ENCODE measurements at regions not wholly inside any gene's neighbourhood (a gene's known extent, or its start where the extent isn't known, plus 50 kb on each side); places are given as distances from the start of the nearest gene placed in this dataset.
"Not testable (repeated sequence)": the region's sequence is repeated elsewhere in the genome, so short reads cannot be mapped to it uniquely, and the experiment has no call there.

DNA sequence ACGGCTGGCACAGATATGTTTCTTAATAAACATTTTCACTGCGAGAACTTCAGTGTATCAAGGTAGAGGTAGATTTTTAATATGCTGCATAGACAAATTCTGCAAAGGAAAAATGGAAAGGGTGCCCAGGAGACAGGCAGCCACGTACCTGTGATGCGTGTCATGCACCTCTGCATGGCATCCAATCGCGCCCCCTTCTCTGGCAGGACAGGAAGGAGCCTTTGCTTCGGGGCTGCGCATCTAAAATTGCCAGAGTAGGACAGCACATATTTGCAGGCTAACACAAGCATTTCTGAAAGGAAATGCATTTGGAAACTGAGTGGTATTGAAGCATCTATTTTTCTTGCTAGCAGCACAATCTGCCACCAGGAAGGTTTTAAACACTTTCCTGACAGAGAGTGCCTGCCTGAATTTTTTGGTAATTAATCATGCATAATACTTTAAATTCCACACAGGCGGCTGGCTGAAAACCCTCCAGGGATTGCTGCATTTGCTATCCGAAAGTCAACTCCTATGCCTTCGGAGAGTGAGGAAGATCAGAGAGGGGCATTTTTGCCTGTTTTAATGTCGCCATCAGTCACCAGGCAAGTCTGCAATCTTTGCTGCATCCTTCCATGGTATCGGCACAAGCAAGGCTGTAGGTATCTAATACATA is 165.1 kb upstream of the ATP10A start:
- in situ Hi-C loops (cut with HindIII; ENCODE audit: low pct_unique_long_range_greater_than_20kb, low sequenced_read_pairs), result no loop called here
- TF ChIP-seq JUND (IDR thresholded peaks at IDR 0.05; ENCODE audit: low read depth), result no peak
- DNase-seq (ENCODE audit: low read depth in 1 of 2, low spot score in 1 of 2), result no peak

DNA sequence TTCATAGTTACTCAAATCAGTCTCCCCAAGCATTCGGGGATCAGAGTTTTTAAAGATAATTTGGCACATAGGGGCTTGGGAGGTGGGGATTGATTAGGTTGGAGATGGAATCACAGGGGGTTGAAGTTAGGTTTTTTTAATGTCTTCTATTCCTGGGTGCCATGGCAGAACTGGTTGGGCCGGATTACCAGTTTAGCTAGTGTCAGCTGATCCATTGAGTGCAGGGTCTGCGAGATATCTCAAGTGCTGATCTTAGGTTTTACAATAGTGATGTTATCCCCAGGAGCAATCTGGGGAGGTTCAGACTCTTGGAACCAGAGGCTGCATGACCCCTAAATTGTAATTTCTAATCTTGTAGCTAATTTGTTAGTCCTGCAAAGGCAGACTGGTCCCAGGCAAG is 163.5 kb upstream of the ATP10A start:
- DNase-seq (ENCODE audit: low read depth in 1 of 2, low spot score in 1 of 2); in situ Hi-C loops (cut with HindIII; ENCODE audit: low pct_unique_long_range_greater_than_20kb, low sequenced_read_pairs): not testable (repeated sequence)

DNA sequence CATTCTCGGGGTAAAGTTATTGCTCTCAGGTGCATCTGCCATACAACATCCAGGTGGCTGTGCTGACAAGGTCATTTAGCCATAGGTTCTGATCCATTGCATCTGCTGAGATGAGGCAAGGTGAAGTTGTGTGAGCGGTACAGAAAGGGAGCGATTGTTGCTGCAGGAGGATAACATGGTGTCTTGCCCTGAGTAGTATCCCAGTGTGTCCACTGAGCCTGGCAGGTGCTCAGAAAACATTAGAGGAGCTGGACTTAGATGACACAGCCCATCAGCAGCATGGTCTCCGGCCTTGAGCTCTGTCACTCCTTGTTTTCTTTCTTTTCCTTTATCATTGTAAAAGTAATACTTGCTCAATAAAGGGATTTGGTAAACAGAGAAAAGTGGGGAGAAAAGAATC is 161.1 kb upstream of the ATP10A start:
- TF ChIP-seq JUND (IDR thresholded peaks at IDR 0.05; ENCODE audit: low read depth), result no peak
- no peak for DNase-seq (ENCODE audit: low read depth in 1 of 2, low spot score in 1 of 2)
- in situ Hi-C loops (cut with HindIII; ENCODE audit: low pct_unique_long_range_greater_than_20kb, low sequenced_read_pairs), result no loop called here

DNA sequence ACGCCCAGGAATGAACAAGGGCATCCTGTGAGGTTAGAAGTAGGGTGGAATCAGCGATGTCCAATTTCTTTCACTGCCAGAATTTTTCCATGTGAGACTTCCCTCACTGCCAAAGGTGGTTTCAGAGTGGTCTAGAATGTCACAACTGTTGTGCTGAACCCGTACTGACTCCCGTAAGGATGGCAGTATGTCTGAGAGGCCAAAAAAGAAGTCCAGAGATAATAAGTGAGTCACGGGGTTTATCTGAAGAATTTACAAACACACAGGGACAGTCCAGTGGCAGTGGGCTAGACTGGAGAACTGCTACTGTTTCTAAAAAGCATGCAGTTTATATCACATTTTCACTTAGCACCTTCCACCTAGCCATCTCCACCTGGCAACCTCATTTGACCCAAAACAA is 160.6 kb upstream of the ATP10A start:
- no peak for TF ChIP-seq JUND (IDR thresholded peaks at IDR 0.05; ENCODE audit: low read depth)
- no peak for DNase-seq (ENCODE audit: low read depth in 1 of 2, low spot score in 1 of 2)
- in situ Hi-C loops (cut with HindIII; ENCODE audit: low pct_unique_long_range_greater_than_20kb, low sequenced_read_pairs), result no loop called here

DNA sequence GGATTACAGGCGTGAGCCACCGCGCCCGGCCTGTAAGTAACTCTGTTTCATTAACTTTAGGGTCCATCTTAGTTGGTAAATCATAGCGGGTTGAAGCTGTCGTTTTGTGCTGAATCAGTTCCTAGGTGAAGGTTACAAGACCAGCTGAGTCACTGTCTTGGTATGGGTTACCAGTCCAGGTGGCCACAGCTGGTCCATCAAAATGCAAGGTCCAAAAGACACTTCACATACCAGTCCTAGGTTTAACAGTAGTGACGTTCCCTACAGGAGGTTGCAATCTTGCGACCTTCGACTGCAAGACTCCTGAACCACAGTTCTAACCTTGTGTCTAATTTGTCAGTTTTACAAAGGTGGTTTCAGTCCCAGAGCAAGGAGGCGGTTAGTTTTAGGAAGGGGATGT is 160.1 kb upstream of the ATP10A start:
- DNase-seq (ENCODE audit: low read depth in 1 of 2, low spot score in 1 of 2), result no peak
- in situ Hi-C loops (cut with HindIII; ENCODE audit: low pct_unique_long_range_greater_than_20kb, low sequenced_read_pairs), result no loop called here
- TF ChIP-seq JUND (IDR thresholded peaks at IDR 0.05; ENCODE audit: low read depth), result no peak

DNA sequence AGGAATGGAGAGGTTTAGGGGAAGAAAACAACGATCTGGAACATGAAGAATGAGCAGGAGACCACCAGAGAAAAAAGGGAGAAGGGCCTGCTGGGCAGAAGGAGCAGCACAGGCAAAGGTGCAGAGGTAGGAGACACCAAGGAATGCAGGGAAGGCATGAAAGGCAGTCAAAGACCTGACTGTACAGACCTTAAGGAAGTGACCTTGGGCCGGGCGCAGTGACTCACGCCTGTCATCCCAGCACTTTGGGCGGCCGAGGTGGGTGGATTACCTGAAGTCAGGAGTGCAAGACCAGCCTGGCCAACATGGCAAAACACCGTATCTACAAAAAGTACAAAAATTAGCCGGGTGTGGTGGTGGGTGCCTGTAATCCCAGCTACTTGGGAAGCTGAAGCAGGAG is 157.7 kb upstream of the ATP10A start:
- no peak for DNase-seq (ENCODE audit: low read depth in 1 of 2, low spot score in 1 of 2)
- no peak for TF ChIP-seq JUND (IDR thresholded peaks at IDR 0.05; ENCODE audit: low read depth)
- in situ Hi-C loops (cut with HindIII; ENCODE audit: low pct_unique_long_range_greater_than_20kb, low sequenced_read_pairs), result no loop called here

DNA sequence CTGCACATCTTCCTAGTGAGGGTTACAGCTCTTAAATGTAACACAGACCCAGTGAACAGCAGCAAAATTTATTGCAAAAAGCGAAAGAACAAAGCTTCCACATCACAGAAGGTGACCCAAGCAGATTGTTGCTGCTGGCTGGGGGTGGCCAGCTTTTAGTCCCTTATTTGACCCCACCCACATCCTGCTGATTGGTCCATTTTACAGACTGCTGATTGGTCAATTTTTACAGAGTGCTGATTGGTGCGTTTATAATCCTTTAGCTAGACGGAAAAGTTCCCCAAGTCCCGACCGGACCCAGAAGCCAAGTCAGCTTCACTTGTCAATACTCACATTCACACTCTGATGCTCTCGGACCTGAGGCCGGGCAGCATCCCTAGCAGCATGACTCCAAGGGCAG is 154.5 kb upstream of the ATP10A start:
- no peak for DNase-seq (ENCODE audit: low read depth in 1 of 2, low spot score in 1 of 2)
- in situ Hi-C loops (cut with HindIII; ENCODE audit: low pct_unique_long_range_greater_than_20kb, low sequenced_read_pairs), result no loop called here
- no peak for TF ChIP-seq JUND (IDR thresholded peaks at IDR 0.05; ENCODE audit: low read depth)

DNA sequence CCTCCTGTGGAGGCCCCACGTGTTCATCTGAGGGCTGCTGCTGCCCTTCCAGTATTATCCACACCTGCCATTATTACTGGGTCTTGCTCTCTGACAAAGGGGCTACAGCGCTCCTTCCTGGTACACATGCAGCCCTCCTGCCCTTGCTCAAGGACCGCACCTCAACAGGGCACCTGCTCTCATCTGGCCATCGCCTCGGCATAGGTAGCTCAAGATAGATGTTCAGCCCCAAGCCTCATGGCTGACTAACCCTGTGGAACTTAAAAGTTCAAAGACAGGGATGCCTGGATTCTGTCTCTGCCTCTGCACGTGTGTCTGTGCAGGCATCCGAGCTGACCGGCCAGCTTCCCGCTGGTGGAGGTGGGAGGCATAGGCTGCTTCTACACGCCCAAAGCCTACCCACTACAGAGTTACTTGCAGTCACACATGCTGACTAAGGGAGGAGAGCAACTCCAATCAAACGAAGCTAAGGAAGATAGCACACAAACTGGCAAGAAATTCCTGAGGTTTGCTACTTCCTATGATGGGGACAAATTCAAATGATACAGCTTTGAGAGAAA is 152.5 kb upstream of the ATP10A start:
- TF ChIP-seq JUND (IDR thresholded peaks at IDR 0.05; ENCODE audit: low read depth), result no peak
- in situ Hi-C loops (cut with HindIII; ENCODE audit: low pct_unique_long_range_greater_than_20kb, low sequenced_read_pairs), result no loop called here

DNA sequence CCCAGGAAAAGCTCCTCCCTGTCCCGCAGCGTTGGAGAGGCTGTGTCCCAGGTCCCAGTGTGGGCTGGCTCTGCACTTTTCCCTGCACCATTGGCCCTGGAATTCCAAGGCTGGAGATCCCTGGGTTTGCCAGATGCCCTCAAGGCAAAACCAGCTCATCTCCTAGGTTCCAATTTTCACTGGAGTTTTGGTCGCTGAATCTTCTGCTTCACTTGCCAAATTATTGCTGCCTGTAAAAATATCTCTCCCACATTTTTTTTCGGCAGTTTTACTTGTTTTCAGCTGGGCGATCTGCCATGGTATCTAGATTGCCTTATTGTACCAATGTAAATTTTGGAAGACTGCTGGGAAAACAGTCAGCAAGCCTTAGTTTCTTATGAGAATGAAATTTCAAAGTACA is 150.9 kb upstream of the ATP10A start:
- DNase-seq (ENCODE audit: low read depth in 1 of 2, low spot score in 1 of 2), result peak in 1 of 2 experiments; percentile 41
- in situ Hi-C loops (cut with HindIII; ENCODE audit: low pct_unique_long_range_greater_than_20kb, low sequenced_read_pairs), result no loop called here
- no peak for TF ChIP-seq JUND (IDR thresholded peaks at IDR 0.05; ENCODE audit: low read depth)

More for the DNA sequence above, 152.5 kb upstream of the ATP10A start:
- no peak for DNase-seq (ENCODE audit: low read depth in 1 of 2, low spot score in 1 of 2)

DNA sequence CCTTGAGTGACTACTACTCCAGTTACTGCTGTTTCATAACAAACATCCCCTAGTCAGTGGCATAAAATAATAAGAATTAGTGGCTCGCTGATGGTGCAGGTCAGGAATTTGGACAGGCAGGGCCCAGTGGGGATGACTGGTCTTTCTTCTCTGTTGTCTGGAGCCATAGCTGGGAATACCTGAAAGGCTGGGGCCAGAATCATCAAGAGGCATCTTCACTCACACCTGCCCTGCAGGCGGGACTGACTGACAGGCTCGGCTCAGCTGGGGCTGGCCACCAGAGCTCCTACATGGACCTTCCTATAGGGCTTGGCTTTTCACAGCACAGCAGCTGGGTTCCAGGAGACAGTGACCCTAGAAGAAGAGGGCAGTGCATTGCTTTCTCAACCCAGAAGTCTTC is 148.8 kb upstream of the ATP10A start:
- no peak for TF ChIP-seq JUND (IDR thresholded peaks at IDR 0.05; ENCODE audit: low read depth)
- DNase-seq (ENCODE audit: low read depth in 1 of 2, low spot score in 1 of 2), result no peak
- in situ Hi-C loops (cut with HindIII; ENCODE audit: low pct_unique_long_range_greater_than_20kb, low sequenced_read_pairs), result no loop called here

DNA sequence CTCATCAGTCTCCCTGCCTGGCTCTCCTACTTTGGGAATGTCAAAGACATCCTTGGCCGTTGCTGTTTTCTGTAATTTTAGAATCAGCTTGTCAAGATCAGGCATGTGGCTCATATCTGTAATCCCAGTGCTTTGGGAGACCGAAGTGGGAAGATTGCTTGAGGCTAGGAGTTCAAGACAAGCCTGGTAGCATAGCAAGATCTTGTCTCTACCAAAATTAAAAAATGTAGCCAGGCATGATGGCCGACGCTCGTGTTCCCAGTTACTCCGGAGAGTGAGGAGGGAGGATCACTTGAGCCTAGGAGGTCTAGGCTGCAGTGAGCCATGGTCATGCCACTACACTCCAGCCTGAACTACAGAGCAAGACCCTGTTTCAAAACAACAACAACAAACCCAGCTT is 144.0 kb upstream of the ATP10A start:
- TF ChIP-seq JUND (IDR thresholded peaks at IDR 0.05; ENCODE audit: low read depth), result no peak
- no peak for DNase-seq (ENCODE audit: low read depth in 1 of 2, low spot score in 1 of 2)
- in situ Hi-C loops (cut with HindIII; ENCODE audit: low pct_unique_long_range_greater_than_20kb, low sequenced_read_pairs), result no loop called here

DNA sequence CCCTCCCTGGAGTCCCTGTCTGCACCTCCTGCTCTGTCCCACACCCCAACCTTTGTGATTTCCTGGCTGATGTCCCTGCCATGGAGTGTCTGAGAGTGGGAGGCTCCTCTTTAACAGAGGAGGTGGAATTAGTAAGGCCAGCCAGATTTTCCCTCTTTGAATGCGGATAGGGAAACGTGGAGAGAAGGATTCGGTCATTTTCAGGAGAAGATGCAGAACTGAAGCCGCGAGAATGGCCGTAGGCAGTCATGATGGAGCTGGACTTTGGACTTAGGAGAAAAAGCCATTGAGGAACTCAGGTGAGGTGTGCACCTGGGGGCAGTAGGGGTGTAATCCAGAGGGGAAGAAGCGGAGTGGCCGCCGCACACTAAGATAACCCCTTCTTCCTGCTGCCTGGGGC is 138.1 kb upstream of the ATP10A start:
- no peak for DNase-seq (ENCODE audit: low read depth in 1 of 2, low spot score in 1 of 2)
- no peak for TF ChIP-seq JUND (IDR thresholded peaks at IDR 0.05; ENCODE audit: low read depth)
- in situ Hi-C loops (cut with HindIII; ENCODE audit: low pct_unique_long_range_greater_than_20kb, low sequenced_read_pairs), result no loop called here

DNA sequence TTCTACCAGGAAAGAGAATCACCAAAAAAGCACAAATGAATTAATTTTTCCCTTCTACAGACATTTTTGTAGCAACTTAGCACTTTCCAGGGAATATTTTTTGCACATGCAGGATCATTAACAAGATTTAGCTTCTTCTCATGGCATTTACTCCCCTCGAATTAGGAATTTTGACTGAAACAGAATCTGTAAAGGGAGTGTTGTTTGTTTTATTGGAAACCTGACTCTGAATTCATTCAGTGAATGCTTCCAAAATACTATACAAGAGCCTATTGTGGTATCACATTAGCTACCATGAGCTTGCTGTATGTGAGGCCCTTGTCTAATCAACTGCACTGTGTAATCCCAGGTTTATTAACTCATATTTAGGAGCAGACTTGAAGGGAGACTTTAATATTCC is 130.4 kb upstream of the ATP10A start:
- TF ChIP-seq JUND (IDR thresholded peaks at IDR 0.05; ENCODE audit: low read depth), result no peak
- no peak for DNase-seq (ENCODE audit: low read depth in 1 of 2, low spot score in 1 of 2)

DNA sequence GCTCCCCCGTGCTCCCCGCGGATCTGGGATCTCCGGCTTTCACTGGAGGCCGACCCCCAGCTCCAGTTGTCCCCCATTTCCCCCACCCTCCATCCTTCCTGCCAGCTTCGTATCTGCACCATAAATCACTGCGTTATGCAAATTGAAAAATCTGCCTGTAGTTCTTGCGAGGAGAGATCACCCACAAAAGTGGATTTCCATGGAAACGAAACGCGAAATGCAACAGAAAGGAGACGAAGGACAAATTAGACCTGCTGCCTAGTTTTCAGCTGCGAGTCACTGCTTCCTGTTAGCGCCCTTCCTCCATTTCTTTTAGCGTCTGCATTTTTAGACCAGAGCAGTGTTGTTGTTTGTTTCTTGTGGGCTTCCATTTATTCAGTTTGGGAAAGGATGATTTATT is 127.1 kb upstream of the ATP10A start:
- in situ Hi-C loops (cut with HindIII; ENCODE audit: low pct_unique_long_range_greater_than_20kb, low sequenced_read_pairs), result no loop called here
- TF ChIP-seq JUND (IDR thresholded peaks at IDR 0.05; ENCODE audit: low read depth), result no peak
- DNase-seq (ENCODE audit: low read depth in 1 of 2, low spot score in 1 of 2), result no peak

More for the DNA sequence above, 130.4 kb upstream of the ATP10A start:
- in situ Hi-C loops (cut with HindIII; ENCODE audit: low pct_unique_long_range_greater_than_20kb, low sequenced_read_pairs), result no loop called here
